ENCODE measurements at regions not wholly inside any gene's neighbourhood (a gene's known extent, or its start where the extent isn't known, plus 50 kb on each side); places are given as distances from the start of the nearest gene placed in this dataset.
A peak's percentile ranks its signal among the peaks of the same experiment; 100 is the strongest.

GRCh38 chr4:149296503-149296902 is 519.1 kb downstream of the IQCM start:
- no peak for TF ChIP-seq CTCF (IDR thresholded peaks at IDR 0.05)
- peaks cover 14% of the 10 kb centered on the region for H3K4me1 Mint-ChIP-seq
- H3K4me3 Mint-ChIP-seq: no peak overlapping the region
- no peak for DNase-seq
- no peaks in the 10 kb centered on the region for H3K27me3 Mint-ChIP-seq (ENCODE audit: low read depth, poor library complexity)
- no peaks in the 10 kb centered on the region for H3K36me3 Mint-ChIP-seq (ENCODE audit: low read depth)
- H3K9me3 Mint-ChIP-seq: no peaks in the 10 kb centered on the region
- H3K27ac Mint-ChIP-seq: peak overlapping the region; percentile 72

GRCh38 chr4:149296084-149296483 is 519.6 kb downstream of the IQCM start:
- Mint-ChIP-seq H3K36me3 (ENCODE audit: low read depth) (no peaks in the 10 kb centered on the region), H3K4me3 (no peak overlapping the region), H3K27me3 (ENCODE audit: low read depth, poor library complexity) (no peaks in the 10 kb centered on the region), H3K4me1 (peaks cover 14% of the 10 kb centered on the region), H3K9me3 (no peaks in the 10 kb centered on the region), H3K27ac (peak overlapping the region; percentile 72)
- DNase-seq: no peak
- no peak for TF ChIP-seq CTCF (IDR thresholded peaks at IDR 0.05)

GRCh38 chr4:149294601-149295000 is 521.0 kb downstream of the IQCM start:
- H3K27ac Mint-ChIP-seq: no peak overlapping the region
- H3K4me3 Mint-ChIP-seq: no peak overlapping the region
- no peaks in the 10 kb centered on the region for H3K36me3 Mint-ChIP-seq (ENCODE audit: low read depth)
- TF ChIP-seq CTCF (IDR thresholded peaks at IDR 0.05): no peak
- peaks cover 14% of the 10 kb centered on the region for H3K4me1 Mint-ChIP-seq
- no peak for DNase-seq
- H3K9me3 Mint-ChIP-seq: no peaks in the 10 kb centered on the region
- no peaks in the 10 kb centered on the region for H3K27me3 Mint-ChIP-seq (ENCODE audit: low read depth, poor library complexity)

- H3K4me3 Mint-ChIP-seq: no peak overlapping the region
- H3K27me3 Mint-ChIP-seq (ENCODE audit: low read depth, poor library complexity): no peaks in the 10 kb centered on the region
- peaks cover 14% of the 10 kb centered on the region for H3K4me1 Mint-ChIP-seq
- H3K36me3 Mint-ChIP-seq (ENCODE audit: low read depth): no peaks in the 10 kb centered on the region
- no peak overlapping the region for H3K27ac Mint-ChIP-seq
- DNase-seq: no peak
- TF ChIP-seq CTCF (IDR thresholded peaks at IDR 0.05): no peak
- H3K9me3 Mint-ChIP-seq: no peaks in the 10 kb centered on the region
These were observed 522.5 kb downstream of the IQCM start for GRCh38 chr4:149293046-149293649.

- Mint-ChIP-seq H3K27ac (no peak overlapping the region), H3K27me3 (ENCODE audit: low read depth, poor library complexity) (no peaks in the 10 kb centered on the region)
- TF ChIP-seq CTCF (IDR thresholded peaks at IDR 0.05): no peak
These were observed 523.1 kb downstream of the IQCM start for GRCh38 chr4:149292425-149293007.

GRCh38 chr4:149291463-149291862 is 524.2 kb downstream of the IQCM start:
- Mint-ChIP-seq H3K9me3 (no peaks in the 10 kb centered on the region), H3K27me3 (ENCODE audit: low read depth, poor library complexity) (no peaks in the 10 kb centered on the region), H3K4me1 (peaks cover 10% of the 10 kb centered on the region), H3K27ac (no peak overlapping the region), H3K36me3 (ENCODE audit: low read depth) (no peaks in the 10 kb centered on the region), H3K4me3 (no peak overlapping the region)
- DNase-seq: no peak
- no peak for TF ChIP-seq CTCF (IDR thresholded peaks at IDR 0.05)

More at GRCh38 chr4:149292425-149293007, 523.1 kb downstream of the IQCM start:
- Mint-ChIP-seq H3K4me3 (no peak overlapping the region), H3K9me3 (no peaks in the 10 kb centered on the region), H3K36me3 (ENCODE audit: low read depth) (no peaks in the 10 kb centered on the region), H3K4me1 (peaks cover 14% of the 10 kb centered on the region)
- DNase-seq: no peak

Data from nephron progenitor cell (in vitro differentiated cells).